ENCODE measurements at regions not wholly inside any gene's neighbourhood (a gene's known extent, or its start where the extent isn't known, plus 50 kb on each side); places are given as distances from the start of the nearest gene placed in this dataset.

DNA sequence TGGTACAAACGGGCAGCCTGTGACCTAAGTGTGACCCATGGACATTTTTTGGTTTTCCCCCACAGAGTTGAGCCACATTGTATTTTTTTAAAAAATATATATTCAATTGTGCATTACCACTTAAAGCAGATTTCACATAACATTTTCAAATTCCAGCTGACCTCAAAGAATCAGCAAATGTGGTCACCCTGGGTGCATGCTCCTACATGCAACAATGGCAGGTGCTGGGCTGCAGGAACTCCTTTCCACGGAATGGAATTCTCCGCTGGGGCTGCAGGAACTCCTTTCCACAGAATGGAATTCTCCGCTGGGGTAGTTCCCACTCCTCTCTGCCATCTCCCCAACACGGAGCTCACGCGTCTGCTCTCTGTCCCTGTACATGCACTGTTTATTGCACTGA lies 68.7 kb downstream of the MAP10 start:
- TF ChIP-seq TEAD4 (IDR thresholded peaks at IDR 0.05) (no peak), CEBPB (IDR thresholded peaks at IDR 0.05) (no peak), RAD21 (IDR thresholded peaks at IDR 0.05; ENCODE audit: low read depth) (no peak), TAF1 (IDR thresholded peaks at IDR 0.05; ENCODE audit: low read depth) (no peak), YY1 (IDR thresholded peaks at IDR 0.05; ENCODE audit: low read depth) (no peak), FOXM1 (IDR thresholded peaks at IDR 0.05; ENCODE audit: borderline replicate concordance, low read depth) (no peak), EP300 (IDR thresholded peaks at IDR 0.05; ENCODE audit: borderline replicate concordance) (no peak)
- TF ChIP-seq, protein P1, sequence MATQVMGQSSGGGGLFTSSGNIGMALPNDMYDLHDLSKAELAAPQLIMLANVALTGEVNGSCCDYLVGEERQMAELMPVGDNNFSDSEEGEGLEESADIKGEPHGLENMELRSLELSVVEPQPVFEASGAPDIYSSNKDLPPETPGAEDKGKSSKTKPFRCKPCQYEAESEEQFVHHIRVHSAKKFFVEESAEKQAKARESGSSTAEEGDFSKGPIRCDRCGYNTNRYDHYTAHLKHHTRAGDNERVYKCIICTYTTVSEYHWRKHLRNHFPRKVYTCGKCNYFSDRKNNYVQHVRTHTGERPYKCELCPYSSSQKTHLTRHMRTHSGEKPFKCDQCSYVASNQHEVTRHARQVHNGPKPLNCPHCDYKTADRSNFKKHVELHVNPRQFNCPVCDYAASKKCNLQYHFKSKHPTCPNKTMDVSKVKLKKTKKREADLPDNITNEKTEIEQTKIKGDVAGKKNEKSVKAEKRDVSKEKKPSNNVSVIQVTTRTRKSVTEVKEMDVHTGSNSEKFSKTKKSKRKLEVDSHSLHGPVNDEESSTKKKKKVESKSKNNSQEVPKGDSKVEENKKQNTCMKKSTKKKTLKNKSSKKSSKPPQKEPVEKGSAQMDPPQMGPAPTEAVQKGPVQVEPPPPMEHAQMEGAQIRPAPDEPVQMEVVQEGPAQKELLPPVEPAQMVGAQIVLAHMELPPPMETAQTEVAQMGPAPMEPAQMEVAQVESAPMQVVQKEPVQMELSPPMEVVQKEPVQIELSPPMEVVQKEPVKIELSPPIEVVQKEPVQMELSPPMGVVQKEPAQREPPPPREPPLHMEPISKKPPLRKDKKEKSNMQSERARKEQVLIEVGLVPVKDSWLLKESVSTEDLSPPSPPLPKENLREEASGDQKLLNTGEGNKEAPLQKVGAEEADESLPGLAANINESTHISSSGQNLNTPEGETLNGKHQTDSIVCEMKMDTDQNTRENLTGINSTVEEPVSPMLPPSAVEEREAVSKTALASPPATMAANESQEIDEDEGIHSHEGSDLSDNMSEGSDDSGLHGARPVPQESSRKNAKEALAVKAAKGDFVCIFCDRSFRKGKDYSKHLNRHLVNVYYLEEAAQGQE (IDR thresholded peaks at IDR 0.05; ENCODE audit: low read depth), result no peak
- TF ChIP-seq, protein P2, sequence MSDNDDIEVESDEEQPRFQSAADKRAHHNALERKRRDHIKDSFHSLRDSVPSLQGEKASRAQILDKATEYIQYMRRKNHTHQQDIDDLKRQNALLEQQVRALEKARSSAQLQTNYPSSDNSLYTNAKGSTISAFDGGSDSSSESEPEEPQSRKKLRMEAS (IDR thresholded peaks at IDR 0.05), result no peak
